Vagina (tissue), 2 donors: ENCODE measurements at regions not wholly inside any gene's neighbourhood (a gene's known extent, or its start where the extent isn't known, plus 50 kb on each side); places are given as distances from the start of the nearest gene placed in this dataset.

Experiments used
- DNase-seq, 2 donors: peaks; one replicate each; pipeline ENCODE4 v3.0.0-alpha.2; 2017; ENCODE audit errors: extremely low spot score in 2 of 2
- H3K27ac ChIP-seq: fragments of 200-600 bp; sonication (generic); one replicate; pipeline ENCODE4 v1.5.1; 2019
- H3K27me3 ChIP-seq: fragments of 200-600 bp; sonication (generic); one replicate; pipeline ENCODE4 v1.5.1; 2019
- H3K36me3 ChIP-seq, 2 donors: fragments of 200-600 bp; sonication (generic); one replicate each; pipeline ENCODE4 v1.5.1; 2017 to 2019
- H3K4me1 ChIP-seq: fragments of 200-600 bp; sonication (generic); one replicate; pipeline ENCODE4 v1.5.1; 2019
- H3K4me3 ChIP-seq, 2 donors: fragments of 200-600 bp; sonication (generic); 1 replicate in 1 of 2; 2 replicates in 1 of 2; pipeline ENCODE4 v1.5.1; 2016 to 2019
- H3K9me3 ChIP-seq: fragments of 200-600 bp; sonication (generic); one replicate; pipeline ENCODE4 v1.5.1; 2019
- CTCF ChIP-seq, 3 experiments: fragments of 450-650 bp in 2 of 3; fragments of 200-600 bp in 1 of 3; sonication (generic) in 1 of 3; IDR thresholded peaks; one replicate each; pipeline ENCODE4 v1.5.1; 2017 to 2019; ENCODE audit warnings: antibody characterized with exemption in 3 of 3, mild to moderate bottlenecking in 2 of 3, moderate library complexity in 2 of 3
- POLR2A ChIP-seq, 2 donors: fragments of 450-650 bp; IDR thresholded peaks; one replicate each; pipeline ENCODE4 v1.6.1; 2017; ENCODE audit warnings: antibody characterized with exemption in 2 of 2, mild to moderate bottlenecking in 2 of 2, moderate library complexity in 2 of 2
- POLR2AphosphoS5 ChIP-seq, 2 donors: sonication (generic); formaldehyde crosslinking; IDR thresholded peaks; one replicate each; pipeline ENCODE4 v1.9.0; 2017; ENCODE audit warnings: antibody characterized with exemption in 2 of 2, mild to moderate bottlenecking in 2 of 2, low read depth in 1 of 2; ENCODE audit not compliant: insufficient read depth in 1 of 2
- intact Hi-C: fragments of 100-400 bp; cut with DNase I; formaldehyde crosslinking; loops from one replicate; pipeline ENCODE4 v1.15.1; 2023

DNA sequence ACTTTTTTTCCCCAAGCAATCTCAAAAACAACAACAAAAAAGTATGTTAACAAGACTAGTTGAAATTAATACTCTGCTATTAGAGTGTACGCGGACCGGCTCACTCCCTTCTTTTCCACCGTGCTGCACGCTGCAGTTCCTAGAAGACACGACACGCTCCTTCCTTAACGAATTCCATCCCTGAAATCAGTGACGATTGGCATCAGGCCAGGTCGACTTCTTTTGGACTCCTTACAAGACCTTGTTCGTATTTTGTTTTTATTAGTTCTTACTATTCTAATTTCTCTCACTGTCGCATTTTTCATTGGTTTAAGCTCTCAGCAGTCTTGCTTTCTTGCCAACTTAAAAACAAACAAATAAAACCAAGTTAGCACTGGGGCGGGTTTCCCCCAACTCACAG is 175.8 kb upstream of the PITX2 start:
- Histone ChIP-seq H3K4me1 (no peaks in the 10 kb centered on the region), H3K27me3 (no peaks in the 10 kb centered on the region), H3K9me3 (no peaks in the 10 kb centered on the region), H3K36me3 (no peaks in the 10 kb centered on the region), H3K4me3 (no peak overlapping the region), H3K27ac (no peak overlapping the region)
- no peak for TF ChIP-seq CTCF (IDR thresholded peaks at IDR 0.05)
- TF ChIP-seq POLR2A (IDR thresholded peaks at IDR 0.05): no peak
- TF ChIP-seq POLR2AphosphoS5 (IDR thresholded peaks at IDR 0.05; ENCODE audit: insufficient read depth in 1 of 2, low read depth in 1 of 2): no peak
- DNase-seq: no peak
- intact Hi-C loops: no loop called here

GRCh38 chr4:110799211-110799610 is 176.3 kb upstream of the PITX2 start:
- H3K4me3 ChIP-seq: no peak overlapping the region
- intact Hi-C loops: no loop called here
- TF ChIP-seq POLR2A (IDR thresholded peaks at IDR 0.05) (no peak), POLR2AphosphoS5 (IDR thresholded peaks at IDR 0.05; ENCODE audit: insufficient read depth in 1 of 2, low read depth in 1 of 2) (no peak), CTCF (IDR thresholded peaks at IDR 0.05) (no peak)
- no peaks in the 10 kb centered on the region for H3K36me3 ChIP-seq
- no peaks in the 10 kb centered on the region for H3K9me3 ChIP-seq
- no peaks in the 10 kb centered on the region for H3K27me3 ChIP-seq
- no peak for DNase-seq
- no peak overlapping the region for H3K27ac ChIP-seq
- H3K4me1 ChIP-seq: no peaks in the 10 kb centered on the region

- H3K36me3 ChIP-seq: no peaks in the 10 kb centered on the region
- H3K27me3 ChIP-seq: no peaks in the 10 kb centered on the region
- H3K4me1 ChIP-seq: no peaks in the 10 kb centered on the region
- H3K27ac ChIP-seq: no peak overlapping the region
- DNase-seq: no peak
- intact Hi-C loops: no loop called here
- no peak for TF ChIP-seq CTCF (IDR thresholded peaks at IDR 0.05)
- TF ChIP-seq POLR2A (IDR thresholded peaks at IDR 0.05): no peak
- TF ChIP-seq POLR2AphosphoS5 (IDR thresholded peaks at IDR 0.05; ENCODE audit: insufficient read depth in 1 of 2, low read depth in 1 of 2): no peak
- H3K9me3 ChIP-seq: no peaks in the 10 kb centered on the region
- no peak overlapping the region for H3K4me3 ChIP-seq
These were observed 178.7 kb upstream of the PITX2 start for GRCh38 chr4:110801591-110801990.

- no peaks in the 10 kb centered on the region for H3K4me1 ChIP-seq
- TF ChIP-seq POLR2A (IDR thresholded peaks at IDR 0.05): no peak
- TF ChIP-seq POLR2AphosphoS5 (IDR thresholded peaks at IDR 0.05; ENCODE audit: insufficient read depth in 1 of 2, low read depth in 1 of 2): no peak
- TF ChIP-seq CTCF (IDR thresholded peaks at IDR 0.05): no peak
These were observed 185.5 kb upstream of the PITX2 start for GRCh38 chr4:110808351-110808878.

DNA sequence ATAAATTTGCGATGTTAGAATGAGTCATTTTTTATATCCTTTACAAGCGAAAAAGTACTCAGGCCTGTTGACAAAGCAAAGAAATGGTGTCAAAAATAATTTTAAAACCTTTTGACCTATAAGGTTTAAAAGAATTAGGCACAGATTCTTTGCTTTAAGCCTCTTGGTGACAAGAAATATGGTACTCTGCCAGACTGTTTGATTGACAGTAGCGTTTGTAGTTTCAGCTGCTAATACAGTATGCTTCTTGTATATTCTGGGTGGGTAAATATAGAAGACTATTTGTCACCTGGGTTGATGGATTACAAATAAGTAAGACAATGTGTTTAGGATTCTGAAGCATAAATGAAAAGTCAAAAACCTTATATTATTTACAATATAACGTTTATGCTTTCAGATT is 193.1 kb upstream of the PITX2 start:
- DNase-seq: no peak
- Histone ChIP-seq H3K27me3 (no peaks in the 10 kb centered on the region), H3K36me3 (no peaks in the 10 kb centered on the region), H3K4me1 (no peaks in the 10 kb centered on the region), H3K4me3 (no peak overlapping the region), H3K9me3 (no peaks in the 10 kb centered on the region), H3K27ac (no peak overlapping the region)
- TF ChIP-seq CTCF (IDR thresholded peaks at IDR 0.05) (no peak), POLR2A (IDR thresholded peaks at IDR 0.05) (no peak), POLR2AphosphoS5 (IDR thresholded peaks at IDR 0.05; ENCODE audit: insufficient read depth in 1 of 2, low read depth in 1 of 2) (no peak)
- intact Hi-C loops: no loop called here

More at GRCh38 chr4:110808351-110808878, 185.5 kb upstream of the PITX2 start:
- Histone ChIP-seq H3K27me3 (no peaks in the 10 kb centered on the region), H3K9me3 (no peaks in the 10 kb centered on the region), H3K4me3 (no peak overlapping the region), H3K36me3 (no peaks in the 10 kb centered on the region), H3K27ac (no peak overlapping the region)
- no peak for DNase-seq
- intact Hi-C loops: no loop called here
